ENCODE measurements at regions not wholly inside any gene's neighbourhood (a gene's known extent, or its start where the extent isn't known, plus 50 kb on each side); places are given as distances from the start of the nearest gene placed in this dataset.
"Not testable (repeated sequence)": the region's sequence is repeated elsewhere in the genome, so short reads cannot be mapped to it uniquely, and the experiment has no call there.

GRCh38 chr13:73658639-73659038, 475.6 kb downstream of the KLF12 start:
- no peak overlapping the region for H3K4me3 ChIP-seq (ENCODE audit: low read depth, low read length)
- no peaks in the 10 kb centered on the region for H3K36me3 ChIP-seq (ENCODE audit: control insufficient read depth, insufficient read depth, low read length)
- no peak for TF ChIP-seq CTCF (IDR thresholded peaks at IDR 0.05; ENCODE audit: insufficient read depth, low read length, poor library complexity, severe bottlenecking)
- no peaks in the 10 kb centered on the region for H3K27me3 ChIP-seq (ENCODE audit: control insufficient read depth, insufficient read depth, low read length)
- DNase-seq (ENCODE audit: low read depth), result no peak

GRCh38 chr13:73657821-73658540, 476.2 kb downstream of the KLF12 start:
- DNase-seq (ENCODE audit: low read depth), result no peak
- Histone ChIP-seq H3K4me3 (ENCODE audit: low read depth, low read length) (no peak overlapping the region), H3K27me3 (ENCODE audit: control insufficient read depth, insufficient read depth, low read length) (no peaks in the 10 kb centered on the region), H3K36me3 (ENCODE audit: control insufficient read depth, insufficient read depth, low read length) (no peaks in the 10 kb centered on the region)
- no peak for TF ChIP-seq CTCF (IDR thresholded peaks at IDR 0.05; ENCODE audit: insufficient read depth, low read length, poor library complexity, severe bottlenecking)

GRCh38 chr13:73656863-73657262, 477.3 kb downstream of the KLF12 start:
- DNase-seq (ENCODE audit: low read depth), result no peak

GRCh38 chr13:73653688-73654087, 480.5 kb downstream of the KLF12 start:
- no peak for TF ChIP-seq CTCF (IDR thresholded peaks at IDR 0.05; ENCODE audit: insufficient read depth, low read length, poor library complexity, severe bottlenecking)
- no peaks in the 10 kb centered on the region for H3K27me3 ChIP-seq (ENCODE audit: control insufficient read depth, insufficient read depth, low read length)
- H3K4me3 ChIP-seq (ENCODE audit: low read depth, low read length), result no peak overlapping the region
- no peak for DNase-seq (ENCODE audit: low read depth)
- H3K36me3 ChIP-seq (ENCODE audit: control insufficient read depth, insufficient read depth, low read length), result no peaks in the 10 kb centered on the region

More at GRCh38 chr13:73656863-73657262, 477.3 kb downstream of the KLF12 start:
- TF ChIP-seq CTCF (IDR thresholded peaks at IDR 0.05; ENCODE audit: insufficient read depth, low read length, poor library complexity, severe bottlenecking), result no peak
- H3K36me3 ChIP-seq (ENCODE audit: control insufficient read depth, insufficient read depth, low read length), result no peaks in the 10 kb centered on the region
- H3K27me3 ChIP-seq (ENCODE audit: control insufficient read depth, insufficient read depth, low read length), result no peaks in the 10 kb centered on the region
- H3K4me3 ChIP-seq (ENCODE audit: low read depth, low read length), result no peak overlapping the region

DNA sequence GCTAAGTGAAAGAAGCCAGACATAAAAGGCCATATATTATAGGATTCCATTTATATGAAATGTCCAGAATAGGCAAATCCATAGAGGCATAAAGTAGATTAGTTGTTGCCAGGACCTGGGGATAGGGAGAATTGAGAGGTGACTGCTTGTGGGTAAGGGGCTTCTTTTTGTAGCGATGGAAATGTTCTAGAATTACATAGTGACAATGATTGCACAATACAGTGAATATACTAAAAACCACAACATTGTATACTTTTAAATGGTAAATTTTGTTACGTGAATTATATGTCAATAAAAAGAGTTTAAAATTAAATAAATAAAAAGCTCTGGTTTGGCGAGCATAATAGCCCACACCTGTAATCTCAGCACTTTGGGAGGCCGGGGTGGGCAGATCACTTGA, 486.8 kb downstream of the KLF12 start:
- no peaks in the 10 kb centered on the region for H3K27me3 ChIP-seq (ENCODE audit: control insufficient read depth, insufficient read depth, low read length)
- DNase-seq (ENCODE audit: low read depth), result no peak
- no peaks in the 10 kb centered on the region for H3K36me3 ChIP-seq (ENCODE audit: control insufficient read depth, insufficient read depth, low read length)
- no peak overlapping the region for H3K4me3 ChIP-seq (ENCODE audit: low read depth, low read length)
- TF ChIP-seq CTCF (IDR thresholded peaks at IDR 0.05; ENCODE audit: insufficient read depth, low read length, poor library complexity, severe bottlenecking), result no peak

- not testable (repeated sequence) for H3K27me3 ChIP-seq (ENCODE audit: control insufficient read depth, insufficient read depth, low read length); H3K4me3 ChIP-seq (ENCODE audit: low read depth, low read length); DNase-seq (ENCODE audit: low read depth); H3K36me3 ChIP-seq (ENCODE audit: control insufficient read depth, insufficient read depth, low read length)
These were observed 493.6 kb downstream of the KLF12 start for GRCh38 chr13:73640476-73641179.

All from kidney epithelial cell (primary cell).